CD4-positive, alpha-beta T cell treated with Interleukin-17A for 1 hour (primary cell): ENCODE measurements at regions not wholly inside any gene's neighbourhood (a gene's known extent, or its start where the extent isn't known, plus 50 kb on each side); places are given as distances from the start of the nearest gene placed in this dataset.

Experiments
- DNase-seq: peaks from one replicate; pipeline ENCODE4 v3.0.0-alpha.2; 2020

DNA sequence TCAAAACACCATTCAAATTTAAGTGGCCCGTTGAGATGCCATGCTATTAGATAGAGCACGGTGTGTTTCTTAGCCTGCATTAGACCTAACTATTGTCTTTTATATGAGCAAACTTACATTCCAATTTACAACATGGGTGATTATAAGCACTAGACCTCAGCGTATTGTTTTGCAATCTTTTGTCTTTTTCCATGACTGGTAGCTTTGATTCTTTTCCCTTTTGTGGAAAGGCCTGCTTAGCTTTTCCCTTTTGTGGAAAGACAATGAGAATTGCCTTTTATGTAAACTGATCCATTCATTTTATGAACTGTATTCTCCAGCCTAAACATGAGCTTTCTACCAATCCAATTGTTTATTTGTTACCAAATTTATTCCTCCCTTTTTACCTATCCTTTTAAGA is 823.1 kb downstream of the CCSER2 start:
- DNase-seq = no peak

- no peak for DNase-seq
These were observed 824.1 kb downstream of the CCSER2 start for GRCh38 chr10:85152496-85152895.

DNA sequence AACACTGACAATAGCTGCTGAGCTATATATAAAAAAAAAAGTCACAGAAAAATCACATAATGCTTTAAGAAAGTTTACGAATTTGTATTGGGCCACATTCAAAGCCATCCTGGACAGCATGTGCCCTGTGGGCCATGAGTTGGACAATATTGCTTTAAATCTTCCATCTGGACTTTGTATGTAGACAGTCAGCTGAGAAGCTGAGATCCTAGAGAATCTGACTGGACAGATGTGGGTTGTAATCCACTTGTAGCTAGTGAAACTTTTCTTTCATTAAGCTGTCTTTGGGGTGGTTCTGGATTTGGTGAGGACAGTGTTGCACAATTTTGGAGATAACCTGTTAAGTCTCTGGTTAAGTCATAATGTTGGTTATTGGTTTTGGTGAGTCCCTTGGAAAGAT is 824.5 kb downstream of the CCSER2 start:
- DNase-seq = no peak

GRCh38 chr10:85157206-85157605 is 828.8 kb downstream of the CCSER2 start:
- no peak for DNase-seq

DNA sequence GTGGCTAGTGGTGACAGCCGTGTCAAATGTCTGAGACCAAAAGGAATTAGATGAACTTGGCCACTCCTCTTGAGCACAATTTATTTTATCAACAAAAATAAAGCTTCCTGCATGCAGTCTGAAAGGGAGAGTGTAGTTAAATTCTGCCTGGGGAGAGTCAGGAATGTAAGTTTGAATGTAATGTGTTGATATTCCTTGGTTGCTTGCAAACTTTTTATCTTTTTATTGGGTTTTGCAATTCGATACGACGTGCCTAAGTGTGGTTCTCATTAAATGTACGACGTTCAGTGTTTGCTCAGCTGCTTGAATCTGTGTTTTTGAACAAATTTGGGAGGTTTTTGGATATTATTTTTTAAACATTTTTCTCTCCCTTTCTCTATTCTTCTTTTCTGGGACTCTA is 839.9 kb downstream of the CCSER2 start:
- no peak for DNase-seq

DNA sequence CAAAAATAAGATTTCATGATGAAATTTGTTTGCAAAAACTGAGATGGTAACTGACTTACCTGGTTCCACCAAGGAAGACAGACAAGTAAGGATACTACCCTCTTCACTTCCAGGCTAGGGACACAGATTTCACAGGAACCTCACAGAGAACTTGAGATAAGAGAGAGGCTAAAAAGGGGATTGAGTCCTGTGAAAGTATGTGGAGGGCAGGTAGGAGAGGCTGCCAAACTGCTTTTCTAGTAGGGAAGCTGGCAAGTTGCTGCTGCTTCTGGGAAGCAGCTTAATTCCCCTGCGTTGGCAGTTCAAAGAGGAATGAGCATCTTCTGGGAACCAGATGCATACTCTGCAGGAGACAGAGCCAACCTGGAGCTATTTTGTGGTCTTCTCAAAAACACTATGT is 841.6 kb downstream of the CCSER2 start:
- DNase-seq = no peak

- no peak for DNase-seq
These were observed 847.2 kb downstream of the CCSER2 start for GRCh38 chr10:85175635-85176034.

DNA sequence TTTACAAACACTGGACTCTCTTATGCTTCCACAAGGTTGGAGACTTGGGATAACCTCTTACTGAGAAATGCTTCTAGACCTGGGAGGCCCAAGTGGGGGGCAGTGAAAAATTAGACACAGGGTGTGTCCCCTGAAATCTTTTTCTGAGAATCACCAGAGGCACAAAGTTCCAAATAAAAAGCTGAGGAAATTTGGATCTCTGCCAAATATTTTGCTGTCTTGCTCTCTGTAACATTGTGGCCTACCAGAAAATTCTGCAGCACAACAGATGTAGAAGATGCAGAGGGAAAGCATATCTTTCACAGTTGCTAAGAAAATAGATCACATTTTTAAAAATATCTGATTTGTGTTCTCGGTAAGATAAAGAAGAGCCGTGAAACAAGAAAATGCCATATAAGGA is 849.4 kb downstream of the CCSER2 start:
- DNase-seq = no peak

- no peak for DNase-seq
These were observed 858.7 kb downstream of the CCSER2 start for GRCh38 chr10:85187047-85187446.

DNA sequence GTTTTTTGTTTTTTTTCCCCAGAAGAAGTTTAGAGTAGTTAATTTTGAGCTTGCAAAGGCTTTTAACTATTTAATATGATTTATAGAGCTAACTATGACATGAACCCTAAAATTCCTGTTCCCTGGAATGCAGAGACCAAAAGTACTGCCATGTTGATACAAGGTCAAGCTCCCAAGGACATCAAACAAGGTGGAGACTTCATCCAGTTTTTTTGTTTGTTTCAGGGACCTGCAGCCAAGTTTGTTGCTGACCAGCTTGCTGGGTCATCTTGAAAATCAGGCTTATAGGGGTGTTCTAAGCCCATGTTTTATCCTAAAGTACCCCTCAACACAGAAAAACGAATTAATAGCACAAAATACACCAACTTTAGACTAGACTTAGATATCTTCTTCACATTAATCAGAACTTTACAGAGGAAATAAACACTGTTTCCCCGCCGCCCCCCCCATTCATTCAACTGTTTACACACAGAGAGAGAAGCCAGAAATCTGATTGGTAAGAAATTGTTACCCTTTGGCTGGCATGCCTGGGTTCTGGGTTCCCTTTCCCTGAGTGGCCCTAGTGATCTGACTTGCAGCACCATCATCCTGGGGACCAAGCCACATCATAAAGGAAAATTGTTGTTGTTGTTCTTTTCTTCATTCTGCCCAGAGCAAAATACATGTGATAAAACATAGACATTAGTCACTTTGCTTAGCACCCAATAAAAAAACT is 860.5 kb downstream of the CCSER2 start:
- no peak for DNase-seq

- no peak for DNase-seq
These were observed 865.4 kb downstream of the CCSER2 start for GRCh38 chr10:85193796-85194195.

- no peak for DNase-seq
These were observed 866.3 kb downstream of the CCSER2 start for GRCh38 chr10:85194706-85195105.

GRCh38 chr10:85195596-85195995 is 867.2 kb downstream of the CCSER2 start:
- no peak for DNase-seq

DNA sequence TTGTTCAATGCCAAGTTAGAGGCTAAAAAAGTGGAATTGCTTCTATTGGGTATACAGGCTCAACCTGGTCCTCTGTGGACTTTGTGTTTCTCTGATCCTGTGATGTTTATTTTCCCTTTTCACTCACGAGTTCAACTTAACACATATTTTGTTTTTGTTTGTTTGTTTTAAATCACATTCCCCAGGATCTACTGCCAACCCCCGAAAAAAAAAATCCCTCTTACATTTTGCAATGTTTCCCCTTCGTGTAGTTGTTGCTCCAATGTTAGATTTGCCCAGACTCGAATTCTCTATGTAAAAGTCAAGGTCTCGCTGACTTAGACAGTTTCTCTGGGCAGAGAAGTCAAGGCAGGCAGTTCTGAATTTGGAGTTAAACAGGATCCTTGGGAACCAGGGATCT is 876.4 kb downstream of the CCSER2 start:
- no peak for DNase-seq

- DNase-seq = no peak
These were observed 884.1 kb downstream of the CCSER2 start for GRCh38 chr10:85212526-85212925.

DNA sequence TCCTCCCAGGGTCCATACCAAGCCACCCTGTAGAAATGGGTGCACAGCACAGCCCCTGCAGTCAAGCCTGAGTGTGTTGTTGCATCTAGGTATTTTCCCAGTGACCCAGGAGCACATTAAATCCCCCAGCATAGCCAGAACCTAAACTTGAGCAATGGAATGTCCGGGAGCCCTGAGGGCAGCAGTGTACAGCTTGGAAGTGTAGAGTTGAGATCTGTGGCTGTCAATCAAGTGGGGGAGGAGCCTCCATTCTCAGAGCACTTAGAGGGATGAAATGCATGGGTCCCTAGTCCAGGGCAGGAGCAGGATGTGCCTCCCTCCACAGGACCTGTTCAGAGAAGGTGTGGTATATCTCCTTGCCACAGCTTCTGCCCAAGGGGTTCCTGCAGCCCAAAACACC is 885.1 kb downstream of the CCSER2 start:
- no peak for DNase-seq

DNA sequence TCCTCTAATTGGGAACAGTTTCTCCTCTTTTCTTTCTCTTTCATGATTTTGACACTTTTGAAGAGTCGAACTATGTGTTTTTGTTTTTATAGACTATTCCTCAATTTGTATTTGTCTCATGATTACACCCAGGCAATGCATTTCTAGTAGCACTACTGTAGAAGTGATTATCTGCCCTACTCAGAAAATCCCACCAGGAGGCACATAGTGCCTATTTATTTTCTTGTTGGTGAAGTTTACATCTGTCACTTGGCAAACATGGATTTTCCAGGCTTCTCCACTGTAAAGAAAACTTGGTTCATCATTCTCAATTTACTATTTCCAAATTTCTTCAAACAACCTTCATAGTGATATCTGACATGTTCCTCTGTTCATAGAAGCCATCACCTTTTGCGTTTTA is 893.9 kb downstream of the CCSER2 start:
- DNase-seq = no peak

GRCh38 chr10:85224366-85224940 is 896.1 kb downstream of the CCSER2 start:
- no peak for DNase-seq

DNA sequence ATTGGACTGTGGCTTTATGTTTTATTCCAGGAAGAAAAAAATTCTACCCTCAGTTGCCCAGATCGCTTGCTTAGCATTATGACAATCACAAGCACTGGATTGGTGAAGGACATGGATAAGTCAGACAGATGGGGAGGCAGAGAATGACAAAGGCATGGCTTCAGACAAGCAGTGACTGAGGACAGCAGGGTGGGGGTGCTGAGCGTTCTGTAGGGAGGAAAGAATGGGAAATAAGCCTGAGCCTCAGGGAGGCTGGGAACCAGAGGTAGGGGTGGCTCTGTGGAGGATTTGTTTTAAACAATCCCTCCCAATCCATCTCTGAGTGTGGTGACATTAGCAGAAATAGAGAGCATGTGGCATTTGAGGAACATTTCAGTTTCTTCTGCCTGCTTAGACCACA is 896.9 kb downstream of the CCSER2 start:
- no peak for DNase-seq

GRCh38 chr10:85226596-85226995 is 898.2 kb downstream of the CCSER2 start:
- DNase-seq = no peak

- DNase-seq = no peak
These were observed 900.3 kb downstream of the CCSER2 start for GRCh38 chr10:85228726-85229125.

DNA sequence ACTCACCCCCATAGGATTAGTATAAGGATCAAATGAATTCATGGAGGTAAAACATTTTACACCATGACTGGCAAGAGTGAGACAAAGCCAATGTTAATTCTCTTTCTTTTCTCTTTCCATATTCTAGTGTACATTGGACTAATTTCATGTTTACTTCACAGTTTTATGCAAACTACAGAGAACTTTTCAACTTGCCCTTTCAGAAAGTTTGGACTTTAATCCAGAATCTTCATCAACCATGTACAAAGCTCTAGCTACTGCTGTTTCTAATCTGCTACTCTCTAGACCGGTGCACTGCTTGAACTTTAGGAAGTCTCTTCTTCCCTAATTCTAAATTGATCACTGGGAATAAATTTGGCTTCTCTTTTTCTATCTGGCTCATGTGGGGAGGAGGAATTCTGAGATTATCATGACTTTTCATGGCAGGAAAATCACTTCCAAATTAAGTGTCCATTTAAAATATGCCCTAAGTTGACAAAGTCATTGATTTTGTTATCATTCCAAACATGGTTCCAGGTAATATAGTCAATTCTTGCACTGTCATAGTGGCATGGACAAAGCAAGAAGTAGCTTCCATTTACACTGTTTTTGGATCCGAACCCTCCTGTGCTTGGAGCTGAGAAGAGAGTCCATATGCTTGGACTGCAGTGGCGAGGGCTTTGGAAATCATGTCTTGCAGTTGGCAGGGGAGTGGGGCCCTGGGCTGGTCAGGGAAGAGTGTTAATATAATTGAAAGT is 903.3 kb downstream of the CCSER2 start:
- no peak for DNase-seq

- no peak for DNase-seq
These were observed 906.9 kb downstream of the CCSER2 start for GRCh38 chr10:85235258-85235657.

- no peak for DNase-seq
These were observed 910.3 kb downstream of the CCSER2 start for GRCh38 chr10:85238676-85239075.
